ENCODE measurements at regions not wholly inside any gene's neighbourhood (a gene's known extent, or its start where the extent isn't known, plus 50 kb on each side); places are given as distances from the start of the nearest gene placed in this dataset.

GRCh38 chr15:25175033-25175788 lies 220.4 kb downstream of the SNRPN start:
- H3K79me2 ChIP-seq (ENCODE audit: low read length) = no peaks in the 10 kb centered on the region
- no peak overlapping the region for H3K4me2 ChIP-seq (ENCODE audit: low read length)
- H3K4me3 ChIP-seq (ENCODE audit: low read length) = no peak overlapping the region
- H2AFZ ChIP-seq (ENCODE audit: low read depth, low read length) = no peak overlapping the region
- no peak overlapping the region for H3K27ac ChIP-seq (ENCODE audit: low read length)
- no peaks in the 10 kb centered on the region for H4K20me1 ChIP-seq (ENCODE audit: insufficient read depth, low read length)
- no peaks in the 10 kb centered on the region for H3K36me3 ChIP-seq (replicated peaks; ENCODE audit: low read depth, low read length)
- no peaks in the 10 kb centered on the region for H3K4me1 ChIP-seq (ENCODE audit: low read length)
- TF ChIP-seq CTCF (IDR thresholded peaks at IDR 0.05; ENCODE audit: low read depth, low read length) = no peak
- H3K9ac ChIP-seq (ENCODE audit: low read length) = no peak overlapping the region
- no peaks in the 10 kb centered on the region for H3K27me3 ChIP-seq (ENCODE audit: low read depth, low read length)
- H3K9me3 ChIP-seq (ENCODE audit: insufficient read depth, low read length) = no peaks in the 10 kb centered on the region

GRCh38 chr15:25175789-25176615 lies 221.2 kb downstream of the SNRPN start:
- Histone ChIP-seq H3K27ac (ENCODE audit: low read length) (no peak overlapping the region), H3K4me3 (ENCODE audit: low read length) (no peak overlapping the region), H4K20me1 (ENCODE audit: insufficient read depth, low read length) (no peaks in the 10 kb centered on the region), H3K79me2 (ENCODE audit: low read length) (no peaks in the 10 kb centered on the region), H3K9ac (ENCODE audit: low read length) (no peak overlapping the region), H3K36me3 (replicated peaks; ENCODE audit: low read depth, low read length) (no peaks in the 10 kb centered on the region), H3K4me2 (ENCODE audit: low read length) (no peak overlapping the region), H3K27me3 (ENCODE audit: low read depth, low read length) (no peaks in the 10 kb centered on the region), H3K4me1 (ENCODE audit: low read length) (no peaks in the 10 kb centered on the region), H3K9me3 (ENCODE audit: insufficient read depth, low read length) (no peaks in the 10 kb centered on the region), H2AFZ (ENCODE audit: low read depth, low read length) (no peak overlapping the region)
- TF ChIP-seq CTCF (IDR thresholded peaks at IDR 0.05; ENCODE audit: low read depth, low read length) (no peak), EZH2phosphoT487 (IDR thresholded peaks at IDR 0.05; ENCODE audit: low read depth) (no peak)

- Histone ChIP-seq H2AFZ (ENCODE audit: low read depth, low read length) (no peak overlapping the region), H3K27me3 (ENCODE audit: low read depth, low read length) (no peaks in the 10 kb centered on the region), H3K79me2 (ENCODE audit: low read length) (no peaks in the 10 kb centered on the region), H3K27ac (ENCODE audit: low read length) (no peak overlapping the region), H3K4me1 (ENCODE audit: low read length) (no peaks in the 10 kb centered on the region), H4K20me1 (ENCODE audit: insufficient read depth, low read length) (no peaks in the 10 kb centered on the region), H3K4me3 (ENCODE audit: low read length) (no peak overlapping the region), H3K4me2 (ENCODE audit: low read length) (no peak overlapping the region), H3K9me3 (ENCODE audit: insufficient read depth, low read length) (no peaks in the 10 kb centered on the region), H3K36me3 (replicated peaks; ENCODE audit: low read depth, low read length) (no peaks in the 10 kb centered on the region), H3K9ac (ENCODE audit: low read length) (no peak overlapping the region)
- no peak for TF ChIP-seq EZH2phosphoT487 (IDR thresholded peaks at IDR 0.05; ENCODE audit: low read depth)
- no peak for TF ChIP-seq CTCF (IDR thresholded peaks at IDR 0.05; ENCODE audit: low read depth, low read length)
Observed at GRCh38 chr15:25176616-25176923, 221.8 kb downstream of the SNRPN start.

Data from OCI-LY3 (cell line).